Glomerular endothelial cell (primary cell): ENCODE measurements at regions not wholly inside any gene's neighbourhood (a gene's known extent, or its start where the extent isn't known, plus 50 kb on each side); places are given as distances from the start of the nearest gene placed in this dataset.

Source experiments
- DNase-seq: peaks from one replicate; pipeline ENCODE4 v3.0.0-alpha.2; 2011; ENCODE audit warnings: low read depth, low spot score; ENCODE audit errors: extremely low read depth

DNA sequence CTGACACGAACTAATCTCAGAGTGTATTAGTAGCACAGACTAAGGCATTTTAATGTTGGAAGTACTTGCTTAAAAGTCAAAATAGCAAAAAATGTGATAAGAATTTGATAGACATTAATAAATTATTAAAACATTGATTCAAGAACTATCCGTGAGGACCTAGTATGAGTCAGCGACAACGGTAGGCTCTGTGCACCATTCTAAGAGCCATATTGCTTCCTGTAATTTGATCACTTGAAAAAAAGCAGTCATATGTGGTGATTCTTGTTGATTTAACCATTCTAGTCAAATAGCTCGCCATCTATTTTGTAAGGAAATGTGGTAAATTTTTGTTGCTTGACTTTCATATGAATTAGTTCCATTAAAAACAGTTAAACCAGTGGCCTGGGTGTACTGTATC, 534.9 kb upstream of the ARRDC4 start:
- no peak for DNase-seq

DNA sequence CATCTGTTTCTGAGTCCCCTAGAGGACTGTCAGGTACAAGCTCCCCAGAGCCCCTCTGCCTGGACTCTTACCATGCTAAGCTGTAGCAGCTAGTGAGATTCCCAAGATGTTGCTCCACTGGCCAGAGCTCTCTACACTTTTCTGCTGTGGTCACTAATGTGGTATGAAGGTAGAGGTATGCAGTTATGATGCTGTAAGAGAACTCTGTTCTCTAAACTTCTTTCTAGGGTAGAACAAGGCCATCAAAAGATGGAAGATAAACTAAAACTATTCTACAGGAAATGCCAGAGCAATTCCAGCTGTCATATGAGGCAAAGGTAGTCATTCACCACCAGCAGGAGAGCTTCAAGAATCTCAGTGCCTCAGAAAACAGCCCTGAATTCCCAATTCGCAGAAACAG, 517.4 kb upstream of the ARRDC4 start:
- no peak for DNase-seq

DNA sequence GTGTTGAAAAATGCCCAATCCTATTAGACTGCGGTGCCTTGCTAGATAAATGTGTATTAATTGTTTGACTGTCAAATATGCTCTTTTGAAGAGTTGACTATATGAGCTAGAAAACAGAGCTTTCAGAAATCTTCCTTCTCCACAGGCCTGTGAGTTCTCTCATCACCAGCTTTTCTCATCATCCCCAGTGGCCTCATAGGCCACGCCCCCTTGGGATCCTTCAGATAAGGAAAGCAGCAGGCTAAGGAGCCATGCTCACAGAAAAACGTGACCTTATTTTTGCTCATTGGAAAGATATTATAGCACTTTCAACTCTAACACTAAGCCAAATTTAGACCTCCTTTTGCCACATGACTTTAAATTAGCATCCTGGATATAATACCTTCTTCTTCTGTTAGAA, 514.4 kb upstream of the ARRDC4 start:
- no peak for DNase-seq

DNA sequence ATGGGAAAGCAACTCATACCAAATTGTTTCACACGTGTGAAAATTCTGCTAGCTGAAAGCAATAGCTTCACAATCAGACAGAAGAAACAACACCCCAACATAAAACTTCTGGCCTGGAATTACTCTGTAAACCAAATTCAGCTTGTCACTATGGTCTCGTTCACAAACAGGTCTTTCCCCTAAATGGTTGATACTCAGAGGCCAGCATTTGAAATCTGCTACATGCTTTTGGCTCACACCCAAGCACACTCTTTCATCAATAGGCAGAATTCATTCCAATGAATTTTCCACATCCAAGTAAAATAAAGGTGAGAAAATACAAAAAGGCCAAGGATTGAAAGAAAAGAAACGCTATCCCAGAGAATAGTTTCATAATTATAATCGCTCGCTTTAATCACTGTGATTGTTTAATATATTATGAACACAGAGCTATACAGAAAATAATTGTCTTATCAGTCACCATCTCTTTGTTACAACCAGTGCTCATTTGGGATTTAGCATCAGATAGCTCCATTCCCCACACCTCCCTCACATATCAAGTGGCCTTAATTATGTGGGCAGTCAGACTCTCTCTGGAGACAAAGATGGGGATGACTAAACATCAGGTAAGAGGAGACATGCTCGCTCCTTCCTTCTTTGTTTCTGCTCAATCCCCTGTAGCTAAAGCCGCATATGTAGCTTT, 503.8 kb upstream of the ARRDC4 start:
- no peak for DNase-seq

DNA sequence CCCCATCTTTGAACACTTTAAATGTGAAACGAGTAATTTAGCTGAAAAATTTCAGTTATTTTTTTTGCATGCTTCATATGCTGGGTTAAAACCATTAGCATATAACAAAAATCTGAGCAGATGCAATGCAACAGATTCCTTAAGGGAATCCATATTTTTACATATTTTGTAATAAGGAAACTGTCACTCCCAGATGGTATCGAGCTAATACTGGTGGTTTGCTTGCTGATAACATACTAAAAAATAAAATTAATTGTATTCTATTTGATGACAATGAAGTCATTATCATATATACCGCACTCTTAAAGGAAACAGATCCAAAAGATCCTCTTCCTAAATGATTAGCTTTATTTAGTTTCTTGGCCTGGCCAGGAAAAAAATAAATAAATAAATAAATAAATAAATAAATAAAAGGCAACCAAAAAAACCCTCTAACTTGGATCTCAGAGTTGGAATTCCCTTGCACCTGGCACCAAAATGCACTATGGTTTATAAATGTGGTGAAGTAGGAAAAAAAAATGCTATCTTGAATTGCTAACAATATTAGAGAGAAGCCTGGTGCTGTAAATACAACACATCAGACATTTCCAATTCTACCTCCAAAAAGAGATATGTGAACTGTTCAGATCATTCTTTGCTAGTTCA, 503.2 kb upstream of the ARRDC4 start:
- DNase-seq: no peak

DNA sequence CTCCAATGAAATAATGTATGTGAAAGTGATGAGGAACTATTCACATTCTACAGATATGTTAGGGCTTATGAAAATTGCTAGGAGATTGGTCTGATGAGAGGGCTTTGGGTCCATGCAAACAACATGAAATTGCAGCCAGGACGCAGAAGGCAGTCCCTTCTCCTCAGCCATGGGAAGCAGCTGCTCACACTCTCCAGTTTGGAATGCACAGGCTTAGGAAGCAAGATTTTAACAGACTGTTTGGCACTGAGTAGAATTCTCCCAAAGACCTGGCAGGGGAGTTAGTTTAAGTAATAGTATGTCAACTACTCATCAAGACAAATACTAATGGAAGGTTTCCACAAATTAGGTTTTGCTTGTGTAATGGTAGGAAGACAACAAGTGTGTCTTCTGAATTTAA, 500.7 kb upstream of the ARRDC4 start:
- no peak for DNase-seq

DNA sequence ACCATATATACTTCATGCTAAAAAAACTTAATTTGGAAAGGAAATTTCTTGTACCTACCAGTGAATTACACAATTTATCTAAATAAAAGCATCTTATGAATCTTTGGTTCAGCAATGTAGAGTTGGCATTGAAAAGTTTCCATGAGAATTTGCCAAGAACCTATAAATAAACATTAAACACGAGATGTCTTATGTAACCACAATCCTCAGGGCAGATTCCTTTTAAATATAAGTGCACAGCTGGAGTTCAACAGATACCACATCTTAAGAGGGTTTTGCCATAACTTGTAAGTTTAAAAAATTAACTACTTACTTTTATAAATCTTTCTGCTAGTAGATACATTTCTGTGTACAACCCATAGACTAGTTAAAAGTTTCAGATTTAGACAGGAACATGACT, 499.3 kb upstream of the ARRDC4 start:
- DNase-seq: no peak

DNA sequence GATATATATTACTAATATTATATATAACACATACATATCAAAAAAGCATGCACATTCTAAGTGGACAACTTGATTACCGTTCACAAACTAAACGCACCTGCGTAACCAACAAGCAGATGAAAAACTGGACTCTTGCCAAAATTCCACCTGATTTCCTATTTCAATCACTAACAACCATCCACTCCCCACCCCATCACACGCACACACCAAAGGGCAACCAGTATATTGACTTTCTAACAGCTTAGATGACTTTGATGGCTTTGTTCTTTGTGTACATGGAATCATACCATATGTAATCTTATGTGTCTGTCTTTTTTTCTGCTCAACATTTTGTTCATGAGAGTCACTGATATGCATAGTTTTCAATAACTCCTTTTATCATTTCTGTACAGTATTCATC, 496.8 kb upstream of the ARRDC4 start:
- DNase-seq: no peak

DNA sequence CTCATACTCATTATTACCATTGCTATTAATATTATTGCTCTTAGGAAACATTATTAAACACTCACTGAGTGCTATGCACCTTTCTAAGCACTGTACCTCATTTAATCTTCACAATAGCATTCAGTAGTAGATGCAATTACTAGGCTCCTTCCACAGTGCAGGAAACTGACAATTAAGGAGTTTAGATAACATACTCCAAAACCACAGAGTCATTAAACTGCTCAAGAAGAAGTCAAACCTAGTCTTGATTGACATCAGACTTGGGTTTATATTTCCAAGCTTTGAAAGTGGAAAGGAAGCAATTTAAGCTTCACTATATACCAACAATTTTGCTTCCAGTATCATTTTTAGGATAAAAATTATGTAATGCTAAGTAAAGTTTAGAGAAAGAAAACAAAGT, 490.1 kb upstream of the ARRDC4 start:
- no peak for DNase-seq

DNA sequence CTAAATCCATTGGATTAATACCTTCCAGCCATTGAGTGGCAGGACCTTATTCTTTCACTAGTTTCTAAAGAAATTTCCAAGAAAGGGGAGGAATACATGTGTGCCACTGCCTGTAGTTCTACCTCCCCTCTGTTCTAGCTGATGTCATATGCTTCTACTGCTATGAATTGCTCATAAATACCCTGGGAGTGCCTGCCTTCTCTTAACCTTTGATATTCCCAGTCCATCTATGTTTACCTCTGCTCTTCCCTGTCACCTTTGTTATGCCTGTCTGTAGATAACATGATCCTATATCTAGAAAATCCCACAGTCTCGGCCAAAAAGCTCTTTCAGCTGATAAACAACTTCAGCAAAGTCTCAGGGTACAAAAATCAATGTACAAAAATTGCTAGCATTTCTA, 486.9 kb upstream of the ARRDC4 start:
- no peak for DNase-seq

DNA sequence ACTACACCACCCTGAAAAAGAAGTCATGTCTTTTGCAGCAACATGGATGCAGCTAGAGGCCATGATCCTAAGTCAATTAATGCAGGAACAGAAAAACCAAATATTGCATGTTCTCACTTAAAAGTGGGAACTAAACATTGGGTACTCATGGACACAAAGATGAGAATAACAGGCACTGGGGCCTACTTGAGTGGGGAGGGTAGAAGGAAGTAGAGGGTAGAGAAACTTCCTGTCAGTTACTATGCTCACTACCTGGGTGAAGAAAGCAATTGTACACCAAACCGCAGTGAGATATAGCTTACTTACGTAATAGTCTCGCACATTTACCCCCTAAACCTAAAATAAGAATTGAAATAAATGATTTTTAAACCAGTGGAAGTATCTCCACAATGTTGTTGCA, 480.5 kb upstream of the ARRDC4 start:
- DNase-seq: no peak

DNA sequence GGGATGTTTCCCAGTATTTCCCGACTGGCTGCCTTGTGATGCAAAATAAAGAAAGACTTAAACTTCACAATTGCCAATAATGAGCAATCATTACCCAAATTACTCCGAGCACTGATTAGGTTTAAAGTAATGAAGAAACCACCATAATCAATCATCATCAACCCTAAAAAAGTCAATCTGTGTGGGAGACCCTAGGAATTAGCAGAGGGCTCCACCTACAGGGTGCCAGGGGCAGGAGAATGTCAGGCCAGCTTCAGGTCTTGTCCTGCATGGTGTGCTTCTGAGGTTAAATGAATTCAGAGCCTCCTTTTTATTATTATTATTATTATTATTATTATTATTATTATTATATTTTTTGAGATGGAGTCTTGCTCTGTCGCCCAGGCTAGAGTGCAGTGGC, 478.0 kb upstream of the ARRDC4 start:
- DNase-seq: no peak

DNA sequence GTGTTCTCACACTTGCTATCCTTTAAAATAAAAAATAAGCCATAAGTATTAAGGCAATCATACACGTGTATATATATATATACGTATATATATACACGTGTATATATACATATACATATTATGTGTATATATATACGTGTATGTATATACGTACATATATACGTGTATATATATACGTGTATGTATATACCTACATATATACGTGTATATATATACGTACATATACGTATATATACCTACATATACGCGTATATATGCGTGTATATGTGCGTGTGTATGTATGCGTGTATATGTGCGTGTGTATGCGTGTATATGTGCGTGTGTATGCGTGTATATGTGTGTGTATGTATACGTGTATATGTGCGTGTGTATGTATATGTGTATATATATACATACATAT, 477.3 kb upstream of the ARRDC4 start:
- no peak for DNase-seq

DNA sequence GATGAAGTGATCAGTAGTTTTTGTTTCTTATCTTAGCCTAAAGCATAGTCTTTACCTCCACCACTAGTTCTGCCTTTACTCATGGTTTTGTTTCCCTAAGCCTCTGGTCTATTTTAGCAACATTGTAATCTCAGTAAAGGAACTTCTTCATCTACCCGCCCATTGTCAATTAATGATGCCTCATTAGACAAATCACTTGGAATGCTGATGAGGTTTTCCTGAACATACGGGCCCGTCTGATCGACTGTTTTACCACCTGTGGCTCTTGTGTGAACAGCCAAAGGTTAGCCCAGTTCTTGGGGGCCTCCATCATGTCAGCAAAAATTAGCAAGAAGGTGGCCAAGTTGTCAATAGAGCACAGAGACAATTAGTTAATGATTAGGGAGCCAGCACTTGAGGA, 470.1 kb upstream of the ARRDC4 start:
- DNase-seq: no peak

DNA sequence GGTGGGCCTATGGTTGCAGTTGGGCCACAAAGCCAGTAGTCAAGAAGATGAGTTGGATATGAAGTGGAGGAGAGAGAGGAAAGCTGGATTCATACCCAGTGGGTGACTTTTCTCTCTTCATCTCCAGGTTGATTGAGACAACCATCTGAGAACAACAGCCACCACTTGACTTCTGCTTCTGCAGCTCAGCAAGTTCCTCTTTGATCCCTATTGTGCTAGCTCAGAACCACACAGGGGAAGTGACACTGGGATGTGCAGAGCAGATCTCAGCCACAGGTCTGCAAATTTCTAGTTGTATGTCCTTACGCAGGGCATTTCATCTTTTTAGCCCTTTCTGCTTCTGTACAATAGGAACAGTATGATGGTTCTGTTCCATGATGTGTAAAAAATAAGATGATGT, 459.2 kb upstream of the ARRDC4 start:
- DNase-seq: no peak

DNA sequence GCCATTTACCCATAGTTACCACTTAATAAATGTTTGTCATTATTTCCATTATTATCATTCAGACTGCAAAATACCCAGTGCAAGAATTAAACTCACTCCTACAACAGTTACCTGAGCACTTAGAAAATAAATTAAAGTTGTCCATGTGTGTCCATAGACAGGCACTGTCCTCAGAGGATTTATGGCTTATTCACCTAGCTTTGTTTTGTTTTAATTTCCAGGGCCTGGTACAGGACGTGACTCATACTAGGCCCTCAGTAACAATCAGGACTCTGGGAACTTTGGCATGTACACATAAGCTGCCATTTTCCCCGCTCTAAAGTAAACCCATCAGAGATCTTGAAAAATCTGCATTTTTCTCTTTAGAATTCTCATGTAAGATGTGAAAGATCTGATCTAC, 458.5 kb upstream of the ARRDC4 start:
- no peak for DNase-seq

DNA sequence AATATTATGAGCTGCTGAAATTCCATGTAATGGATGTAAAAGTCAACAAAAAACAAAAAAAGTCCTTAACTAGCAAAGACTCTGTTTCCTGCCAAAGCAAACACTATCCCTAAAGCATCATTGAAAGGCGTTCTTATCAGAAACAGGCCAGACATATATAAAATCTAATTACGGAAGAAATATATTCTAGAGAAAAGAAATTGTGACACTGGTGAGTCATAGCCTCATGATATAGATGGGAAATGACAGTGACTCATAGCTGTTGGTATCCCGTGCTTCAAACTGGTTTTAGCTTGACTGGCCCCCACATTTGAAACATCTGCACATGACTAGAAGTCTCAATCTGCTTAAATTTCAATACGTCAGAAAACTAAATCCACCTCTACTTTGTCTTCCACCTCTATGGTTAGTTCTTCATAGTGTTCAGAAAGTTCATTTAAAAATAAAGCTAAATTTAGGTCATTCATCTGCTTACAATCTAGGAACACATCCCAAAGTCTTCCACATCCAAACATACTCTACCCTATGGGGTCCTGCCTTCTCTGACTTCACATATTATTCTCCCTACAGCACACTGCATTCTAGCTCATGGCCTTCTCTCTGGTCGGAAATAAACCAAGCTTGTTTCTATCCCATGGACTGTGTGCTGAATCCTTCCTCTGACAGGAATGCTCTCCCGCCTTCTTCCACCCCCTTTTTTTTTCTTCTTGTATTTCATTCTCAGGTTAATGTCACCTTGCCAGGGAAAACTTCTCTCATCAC, 456.3 kb upstream of the ARRDC4 start:
- peak; percentile 85 for DNase-seq

DNA sequence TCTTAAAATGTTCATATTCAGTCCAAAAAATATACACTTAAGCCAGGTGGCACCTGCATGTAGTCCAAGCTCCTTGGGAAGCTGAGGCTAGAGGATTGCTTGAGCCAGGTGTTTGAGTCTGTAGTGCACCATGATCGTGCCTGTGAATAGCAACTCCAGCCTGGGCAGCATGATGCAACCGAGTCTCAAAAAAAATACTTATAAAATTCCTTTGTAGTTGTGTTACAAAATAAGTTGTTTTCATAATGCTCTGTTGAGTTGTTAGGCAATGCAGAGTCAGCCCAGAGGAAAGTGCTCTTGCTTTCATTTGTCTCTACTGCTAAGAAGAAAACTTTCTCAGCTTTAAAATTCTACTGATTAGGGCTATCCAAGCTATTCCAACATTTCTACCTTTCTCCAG, 442.8 kb upstream of the ARRDC4 start:
- no peak for DNase-seq

DNA sequence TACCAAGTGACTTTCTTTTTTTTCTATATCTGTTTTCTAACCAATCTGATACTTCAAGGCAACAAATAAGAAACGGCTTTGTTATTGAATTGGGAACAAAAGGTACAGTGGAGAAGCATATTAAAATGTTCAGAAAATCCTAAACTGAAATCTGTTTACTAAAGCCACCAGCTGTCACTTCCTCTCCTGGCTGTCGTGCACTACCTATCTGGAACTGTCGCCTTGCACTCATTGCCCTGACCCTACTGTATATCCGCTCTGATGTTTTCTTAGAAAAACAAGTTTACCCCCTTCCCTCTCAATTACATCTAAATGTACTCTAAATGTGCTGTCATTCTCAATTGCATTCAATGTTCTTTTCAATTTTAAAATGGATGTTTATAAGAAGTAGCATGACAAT, 439.8 kb upstream of the ARRDC4 start:
- DNase-seq: no peak

DNA sequence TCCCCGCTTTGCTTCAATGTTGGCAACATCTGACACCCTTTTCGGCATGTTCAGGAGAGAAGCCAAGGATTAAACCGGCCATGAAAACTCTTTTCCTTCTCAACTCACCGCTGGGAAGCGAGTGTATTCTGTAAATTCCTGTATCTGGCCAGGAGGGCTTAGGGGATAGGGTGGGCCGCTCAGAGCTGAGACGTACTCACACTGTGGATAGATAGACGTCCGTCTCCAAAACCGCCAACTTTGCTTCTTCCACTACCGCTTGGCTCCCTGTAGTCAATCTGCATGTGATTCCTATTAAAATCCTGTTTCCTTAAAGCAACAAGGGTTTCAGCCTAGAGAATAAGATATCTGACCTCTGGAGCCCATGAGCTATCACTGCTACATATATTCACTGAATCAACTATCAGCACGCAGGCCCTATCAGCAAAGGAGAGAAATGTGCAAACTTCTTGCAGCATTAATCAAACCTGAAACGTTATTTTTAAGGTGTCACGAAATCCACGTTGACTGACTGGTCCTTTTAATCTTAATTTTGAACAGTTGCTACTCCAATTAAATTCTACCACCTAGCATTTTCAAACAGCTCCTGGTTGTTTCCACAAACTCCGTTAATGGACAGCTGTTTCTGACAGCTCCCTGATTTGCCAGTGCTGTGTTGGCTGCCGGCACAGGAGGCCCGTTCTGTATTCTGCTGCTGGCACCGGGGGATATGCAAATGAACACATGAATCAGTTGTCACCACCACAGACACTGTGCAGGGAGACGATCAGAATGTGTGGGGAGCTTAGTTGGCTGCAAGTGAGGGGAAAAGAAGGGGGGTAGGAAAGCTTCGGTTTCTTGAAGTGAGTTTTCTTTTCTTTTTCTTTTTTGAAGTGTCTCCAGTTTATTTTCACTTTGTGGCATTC, 438.9 kb upstream of the ARRDC4 start:
- no peak for DNase-seq

DNA sequence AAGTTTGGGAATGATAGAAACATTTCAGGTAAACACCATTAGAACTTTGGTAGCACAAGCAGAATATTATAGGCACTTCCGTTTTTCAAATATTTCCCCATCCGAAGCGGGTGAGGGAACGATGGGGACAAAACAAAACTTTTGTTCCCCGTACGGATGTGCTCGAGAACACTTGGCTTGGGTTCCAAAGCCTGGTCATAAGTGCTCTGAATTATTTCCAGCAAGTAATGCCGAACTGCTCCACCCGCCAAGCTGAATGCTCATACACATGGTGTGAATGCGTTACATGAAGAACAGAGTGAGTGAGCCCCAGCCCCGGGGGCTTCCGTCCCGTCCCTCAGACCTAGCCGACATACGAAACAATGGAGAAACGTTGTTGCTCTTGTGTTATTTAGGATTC, 438.2 kb upstream of the ARRDC4 start:
- DNase-seq: no peak
